HEK293T (cell line): ENCODE measurements at regions not wholly inside any gene's neighbourhood (a gene's known extent, or its start where the extent isn't known, plus 50 kb on each side); places are given as distances from the start of the nearest gene placed in this dataset.

Experiments
- CTCF ChIA-PET: fragments of 350-600 bp; formaldehyde crosslinking; extraction: SDS; loops from one replicate; lab custom pipeline; 2021; ENCODE audit warnings: antibody characterized with exemption, inconsistent platforms; lab: Yijun Ruan, JAX
- POLR2A ChIA-PET: fragments of 350-600 bp; formaldehyde crosslinking; extraction: SDS; loops from one replicate; lab custom pipeline; 2020; ENCODE audit warnings: antibody characterized with exemption, inconsistent platforms; lab: Yijun Ruan, JAX
- DNase-seq: peaks from one replicate; pipeline ENCODE4 v3.0.0; 2012; ENCODE audit warnings: mixed read lengths; ENCODE audit errors: extremely low spot score
- ARNT ChIP-seq: fragments of 450-650 bp; IDR thresholded peaks from 2 replicates; pipeline ENCODE4 v1.6.1; 2017; ENCODE audit warnings: mild to moderate bottlenecking
- BHLHE40 ChIP-seq: fragments of 450-650 bp; IDR thresholded peaks from 2 replicates; pipeline ENCODE4 v1.6.1; 2016; ENCODE audit warnings: mild to moderate bottlenecking, moderate library complexity, borderline replicate concordance
- CTBP1 ChIP-seq: fragments of 450-650 bp; IDR thresholded peaks from 2 replicates; pipeline ENCODE4 v1.6.1; 2016; ENCODE audit warnings: borderline replicate concordance
- ELF4 ChIP-seq: fragments of 450-650 bp; IDR thresholded peaks from 2 replicates; pipeline ENCODE4 v1.6.1; 2017; ENCODE audit warnings: antibody characterized with exemption
- FOXA1 ChIP-seq: fragments of 450-650 bp; IDR thresholded peaks from 2 replicates; pipeline ENCODE4 v1.6.1; 2016; ENCODE audit warnings: mild to moderate bottlenecking
- FOXK2 ChIP-seq: fragments of 450-650 bp; IDR thresholded peaks from 2 replicates; pipeline ENCODE4 v1.6.1; 2016; ENCODE audit warnings: mild to moderate bottlenecking
- FOXM1 ChIP-seq: fragments of 450-650 bp; IDR thresholded peaks from 2 replicates; pipeline ENCODE4 v1.6.1; 2017; ENCODE audit warnings: mild to moderate bottlenecking, borderline replicate concordance
- HDGF ChIP-seq: fragments of 450-650 bp; IDR thresholded peaks from 2 replicates; pipeline ENCODE4 v1.6.1; 2017; ENCODE audit warnings: antibody characterized with exemption, borderline replicate concordance
- L3MBTL2 ChIP-seq: fragments of 450-650 bp; conservative IDR thresholded peaks from 2 replicates; pipeline ENCODE4 v1.6.1; 2016; ENCODE audit warnings: mild to moderate bottlenecking
- LEF1 ChIP-seq: fragments of 450-650 bp; IDR thresholded peaks from 2 replicates; pipeline ENCODE4 v1.6.1; 2017; ENCODE audit warnings: mild to moderate bottlenecking, borderline replicate concordance
- NFRKB ChIP-seq: fragments of 450-650 bp; IDR thresholded peaks from 2 replicates; pipeline ENCODE4 v1.6.1; 2016; ENCODE audit warnings: mild to moderate bottlenecking, moderate library complexity
- SP1 ChIP-seq: fragments of 450-650 bp; IDR thresholded peaks from 2 replicates; pipeline ENCODE4 v1.6.1; 2017
- SUZ12 ChIP-seq: fragments of 450-650 bp; IDR thresholded peaks from 2 replicates; pipeline ENCODE4 v1.6.1; 2016; ENCODE audit warnings: mild to moderate bottlenecking
- TARDBP ChIP-seq: fragments of 450-650 bp; IDR thresholded peaks from 2 replicates; pipeline ENCODE4 v1.6.1; 2016
- ZNF384 ChIP-seq: fragments of 450-650 bp; IDR thresholded peaks from 2 replicates; pipeline ENCODE4 v1.6.1; 2016
- TF ChIP-seq, protein P1 (sequence below): fragments of 450-650 bp; IDR thresholded peaks from 2 replicates; pipeline ENCODE4 v1.6.1; 2016

DNA sequence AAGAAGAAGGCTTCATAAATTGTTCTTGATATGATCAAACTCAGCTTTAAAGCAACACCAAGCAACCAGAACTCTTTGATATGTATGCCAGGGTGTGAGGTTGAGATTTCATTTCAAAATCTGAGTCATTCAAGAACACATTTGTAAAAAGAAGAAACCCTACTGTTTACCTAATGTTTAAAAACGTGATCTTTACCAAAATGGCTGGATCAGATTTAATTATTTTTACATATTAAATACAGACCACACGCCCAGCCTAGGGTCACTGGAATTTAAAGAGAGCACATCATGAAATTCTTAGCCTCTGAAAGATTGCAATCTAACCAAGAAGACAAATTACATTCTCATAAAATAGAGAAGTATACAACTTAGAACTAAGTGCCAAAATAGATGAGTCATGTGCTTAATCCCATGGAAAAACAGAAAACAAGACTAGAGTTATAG lies 206.8 kb upstream of the SMLR1 start:
- DNase-seq, result no peak
- POLR2A ChIA-PET, result interaction anchor here (1.3 kb wide), 1 partner anchor 78 kb away, joined by 3 read pairs; no protein-coding TSS in a partner anchor
- CTCF ChIA-PET, result no interaction called here
- TF ChIP-seq FOXA1, result no peak
- no peak for TF ChIP-seq BHLHE40
- TF ChIP-seq ELF4, result no peak
- TF ChIP-seq HDGF, result no peak
- TF ChIP-seq LEF1, result no peak
- TF ChIP-seq L3MBTL2, result no peak
- TF ChIP-seq ARNT, result no peak
- no peak for TF ChIP-seq FOXK2
- TF ChIP-seq ZNF384, result no peak
- TF ChIP-seq CTBP1, result no peak
- no peak for TF ChIP-seq SUZ12
- TF ChIP-seq FOXM1, result no peak
- no peak for TF ChIP-seq SP1

DNA sequence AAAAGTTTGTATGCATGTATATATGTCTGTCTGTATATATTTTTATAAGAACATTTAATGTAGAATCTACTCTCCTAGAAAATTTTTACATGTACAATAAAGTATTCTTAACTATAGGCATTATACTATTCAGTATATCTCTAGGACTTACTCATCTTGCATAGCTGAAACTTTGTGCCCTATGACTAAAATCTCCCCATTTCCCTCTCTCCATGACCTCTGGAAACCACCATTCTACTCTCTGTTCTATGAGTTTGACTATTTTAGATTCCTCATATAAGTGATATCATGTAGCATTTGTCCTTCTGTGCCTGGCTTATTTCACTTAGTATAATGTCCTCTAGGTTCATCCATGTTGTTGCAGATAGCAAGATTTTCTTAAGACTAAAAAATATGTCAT lies 205.1 kb upstream of the SMLR1 start:
- ChIA-PET CTCF (no interaction called here), POLR2A (no interaction called here)

DNA sequence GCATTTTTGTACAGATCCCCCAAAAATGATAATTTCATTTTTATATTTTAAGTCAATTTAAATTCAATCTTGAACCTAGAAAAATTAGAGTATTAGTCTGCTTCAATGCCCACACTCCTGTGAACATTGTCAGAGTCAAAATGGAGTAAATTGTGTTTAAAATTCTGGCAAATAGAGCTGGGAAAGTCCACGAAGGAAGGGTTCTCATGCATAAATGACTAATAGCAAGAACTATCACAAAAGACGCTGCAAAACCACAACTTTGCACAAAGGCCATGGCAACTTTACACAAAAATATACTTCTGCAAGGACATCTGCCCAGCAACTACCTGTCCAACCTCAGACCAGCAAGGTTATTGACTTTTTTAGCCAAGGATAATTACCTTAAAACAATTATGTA lies 203.2 kb upstream of the SMLR1 start:
- DNase-seq, result no peak
- CTCF ChIA-PET, result no interaction called here
- POLR2A ChIA-PET, result no interaction called here
- TF ChIP-seq FOXA1 (no peak), SP1 (no peak), LEF1 (no peak), BHLHE40 (no peak), ELF4 (no peak), NFRKB (no peak), CTBP1 (no peak), SUZ12 (no peak), ZNF384 (no peak), ARNT (no peak), L3MBTL2 (no peak), FOXM1 (no peak), FOXK2 (no peak)

More for the DNA sequence above, 205.1 kb upstream of the SMLR1 start:
- TF ChIP-seq SP1 (no peak), ELF4 (no peak), ZNF384 (no peak), L3MBTL2 (no peak), HDGF (no peak), ARNT (no peak), TARDBP (no peak), FOXM1 (no peak), FOXA1 (no peak), SUZ12 (no peak), LEF1 (no peak), NFRKB (no peak), CTBP1 (no peak)
- TF ChIP-seq, protein P1, sequence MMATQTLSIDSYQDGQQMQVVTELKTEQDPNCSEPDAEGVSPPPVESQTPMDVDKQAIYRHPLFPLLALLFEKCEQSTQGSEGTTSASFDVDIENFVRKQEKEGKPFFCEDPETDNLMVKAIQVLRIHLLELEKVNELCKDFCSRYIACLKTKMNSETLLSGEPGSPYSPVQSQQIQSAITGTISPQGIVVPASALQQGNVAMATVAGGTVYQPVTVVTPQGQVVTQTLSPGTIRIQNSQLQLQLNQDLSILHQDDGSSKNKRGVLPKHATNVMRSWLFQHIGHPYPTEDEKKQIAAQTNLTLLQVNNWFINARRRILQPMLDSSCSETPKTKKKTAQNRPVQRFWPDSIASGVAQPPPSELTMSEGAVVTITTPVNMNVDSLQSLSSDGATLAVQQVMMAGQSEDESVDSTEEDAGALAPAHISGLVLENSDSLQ, result no peak
- no peak for DNase-seq

DNA sequence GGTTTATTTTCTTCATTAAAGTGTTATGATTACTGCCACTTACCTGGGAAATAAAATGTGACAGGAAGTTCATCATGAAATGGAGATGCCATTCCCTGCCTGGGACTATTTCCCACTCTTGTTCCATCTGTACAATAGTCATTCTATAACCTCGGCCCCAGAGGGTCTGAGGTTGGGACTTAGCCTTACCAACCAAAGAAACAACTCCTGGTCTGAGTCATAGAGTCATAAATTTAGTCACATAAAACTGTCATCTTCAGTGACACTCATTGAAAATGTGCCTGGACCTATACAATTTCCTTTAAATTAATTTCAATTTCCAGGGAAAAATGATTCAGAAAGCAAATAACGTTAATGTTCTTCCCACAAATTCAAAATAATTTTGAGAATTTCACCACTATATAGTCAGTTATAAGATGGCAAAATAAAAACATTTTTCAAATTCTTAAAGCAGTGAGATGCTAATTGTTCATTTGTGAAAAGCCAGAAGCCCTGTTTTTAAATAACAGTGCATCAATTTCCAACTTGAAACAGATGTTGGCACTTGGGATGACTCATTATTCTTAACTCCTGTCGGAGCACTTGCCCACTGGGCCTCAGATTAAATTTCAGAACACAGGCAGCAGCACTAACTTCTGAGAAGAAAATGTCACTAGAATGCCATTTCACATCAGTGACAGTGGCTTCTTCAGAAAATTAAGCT lies 201.2 kb upstream of the SMLR1 start:
- POLR2A ChIA-PET, result no interaction called here
- DNase-seq, result peak; percentile 65
- CTCF ChIA-PET, result no interaction called here
- no peak for TF ChIP-seq ELF4
- TF ChIP-seq, protein P1, result peak; percentile 95

DNA sequence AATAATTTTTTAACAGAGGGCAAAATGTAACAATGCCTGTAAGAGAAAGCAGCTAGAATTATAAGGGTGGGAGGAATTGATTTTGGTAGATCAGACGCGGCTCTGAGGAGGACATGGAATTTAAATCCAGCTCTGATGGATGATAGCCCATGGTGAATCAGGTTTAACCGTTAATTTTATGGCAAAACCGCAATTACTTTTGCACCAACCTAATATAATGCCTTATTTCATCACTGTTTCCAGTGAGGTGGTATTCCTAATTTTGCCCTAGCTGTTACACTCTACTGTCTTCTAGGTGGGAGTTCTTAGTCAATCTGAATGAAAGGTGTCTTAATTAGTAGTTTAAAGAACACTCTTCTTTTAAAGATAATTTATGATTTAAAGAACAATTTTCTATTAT lies 198.3 kb upstream of the SMLR1 start:
- CTCF ChIA-PET, result no interaction called here
- POLR2A ChIA-PET, result no interaction called here
- no peak for DNase-seq
- no peak for TF ChIP-seq FOXK2
- TF ChIP-seq ELF4, result peak; percentile 54; the same call in 1 of the 2 replicates

DNA sequence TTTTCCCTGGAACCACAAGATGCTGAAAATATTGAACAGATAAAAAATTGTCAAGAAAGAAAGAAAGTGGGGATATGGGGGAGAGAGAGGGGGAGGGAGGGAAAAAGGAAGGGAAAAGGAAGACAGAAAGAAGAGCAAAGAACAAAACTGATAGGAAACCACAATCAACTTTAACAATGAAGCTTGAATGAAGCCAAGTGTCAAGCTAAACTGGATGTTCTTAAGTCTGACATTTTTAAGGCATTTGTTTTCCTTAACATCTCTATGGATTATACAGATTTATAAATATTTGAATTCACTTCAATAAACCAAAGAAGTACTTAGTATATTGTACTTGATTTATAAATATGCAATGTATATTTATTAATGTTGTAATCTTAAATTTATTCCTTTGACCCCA lies 197.6 kb upstream of the SMLR1 start:
- POLR2A ChIA-PET, result no interaction called here
- CTCF ChIA-PET, result no interaction called here
- no peak for DNase-seq
- no peak for TF ChIP-seq FOXK2
- no peak for TF ChIP-seq NFRKB
- TF ChIP-seq BHLHE40, result no peak
- TF ChIP-seq FOXM1, result no peak
- no peak for TF ChIP-seq ZNF384
- no peak for TF ChIP-seq SP1
- TF ChIP-seq ARNT, result no peak
- TF ChIP-seq SUZ12, result no peak
- TF ChIP-seq TARDBP, result no peak
- TF ChIP-seq, protein P1, result no peak

DNA sequence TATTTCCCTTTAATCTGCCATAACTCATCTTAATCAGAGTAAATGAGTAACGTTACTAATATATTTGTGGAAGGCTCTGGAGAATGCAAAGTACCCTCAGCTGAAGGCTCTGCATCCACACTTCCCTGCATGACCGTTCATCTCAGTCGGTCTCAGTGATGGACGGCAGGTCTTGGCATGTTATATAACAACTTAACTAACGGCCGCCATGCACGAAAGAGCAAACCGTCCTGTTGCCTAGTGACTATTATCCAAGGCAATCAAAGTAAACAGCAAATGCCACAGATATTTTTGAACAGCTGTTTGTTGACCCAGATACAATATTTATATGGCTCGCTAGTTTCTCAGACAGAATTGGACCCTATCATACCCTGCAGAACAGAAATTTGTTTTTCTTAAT lies 194.9 kb upstream of the SMLR1 start:
- DNase-seq, result no peak
- ChIA-PET POLR2A (no interaction called here), CTCF (no interaction called here)
- TF ChIP-seq SUZ12 (no peak), SP1 (no peak), L3MBTL2 (no peak), ELF4 (no peak), ZNF384 (no peak), FOXA1 (no peak), FOXK2 (no peak), NFRKB (no peak), HDGF (no peak), ARNT (no peak), TARDBP (no peak), LEF1 (no peak), BHLHE40 (no peak), CTBP1 (no peak), FOXM1 (no peak)
- TF ChIP-seq, protein P1, result no peak
